PFSK-1 (cell line): ENCODE measurements at regions not wholly inside any gene's neighbourhood (a gene's known extent, or its start where the extent isn't known, plus 50 kb on each side); places are given as distances from the start of the nearest gene placed in this dataset.

Experiments used
- POLR2AphosphoS5 ChIP-seq: IDR thresholded peaks from 2 replicates; pipeline ENCODE4 v1.6.1; 2012; ENCODE audit warnings: low read depth, mild to moderate bottlenecking, control low read depth, low read length, moderate library complexity
- REST ChIP-seq, 2 experiments: IDR thresholded peaks; 2 replicates each; pipeline versions ENCODE4 v1.6.1 to v1.8.0; 2011 to 2012; ENCODE audit warnings: low read depth in 2 of 2, low read length in 2 of 2, control low read depth in 1 of 2, inconsistent platforms in 1 of 2, mild to moderate bottlenecking in 1 of 2, moderate library complexity in 1 of 2; ENCODE audit not compliant: insufficient read depth in 1 of 2
- SIN3A ChIP-seq: IDR thresholded peaks from 2 replicates; pipeline ENCODE4 v1.6.1; 2012; ENCODE audit warnings: mild to moderate bottlenecking, low read length, moderate library complexity, borderline replicate concordance; ENCODE audit not compliant: insufficient read depth
- TAF1 ChIP-seq: IDR thresholded peaks from 2 replicates; pipeline ENCODE4 v1.6.1; 2012; ENCODE audit warnings: low read length, control low read depth, borderline replicate concordance; ENCODE audit not compliant: insufficient read depth

GRCh38 chr9:13809401-13809800, 504.5 kb downstream of the NFIB start:
- TF ChIP-seq SIN3A (no peak), POLR2AphosphoS5 (no peak), TAF1 (no peak), REST (IDR thresholded peaks at IDR 0.05; ENCODE audit: insufficient read depth in 1 of 2, low read depth in 2 of 2, low read length in 2 of 2) (no peak)
